Transverse colon (tissue), 4 donors: ENCODE measurements at regions not wholly inside any gene's neighbourhood (a gene's known extent, or its start where the extent isn't known, plus 50 kb on each side); places are given as distances from the start of the nearest gene placed in this dataset.

Source experiments
- EP300 ChIP-seq: sonication (generic); formaldehyde crosslinking; IDR thresholded peaks from one replicate; pipeline ENCODE4 v1.6.1; 2017; ENCODE audit warnings: antibody characterized with exemption, low read depth
- POLR2A ChIP-seq: fragments of 450-650 bp; IDR thresholded peaks from one replicate; pipeline ENCODE4 v1.6.1; 2016; ENCODE audit warnings: antibody characterized with exemption, mild to moderate bottlenecking, moderate library complexity
- POLR2AphosphoS5 ChIP-seq, 3 donors: sonication (generic); formaldehyde crosslinking; IDR thresholded peaks; one replicate each; pipeline ENCODE4 v1.6.1; 2016; ENCODE audit warnings: antibody characterized with exemption in 3 of 3
- TF ChIP-seq, protein P1 (sequence below), 5 experiments: fragments of 200-600 bp in 3 of 5; fragments of 450-650 bp in 2 of 5; sonication (generic) in 3 of 5; IDR thresholded peaks; 1 replicate in 2 of 5; 2 replicates in 3 of 5; pipeline ENCODE4 v1.5.1; 2016 to 2017; ENCODE audit warnings: antibody characterized with exemption in 5 of 5, inconsistent platforms in 3 of 5, mild to moderate bottlenecking in 2 of 5, moderate library complexity in 1 of 5

DNA sequence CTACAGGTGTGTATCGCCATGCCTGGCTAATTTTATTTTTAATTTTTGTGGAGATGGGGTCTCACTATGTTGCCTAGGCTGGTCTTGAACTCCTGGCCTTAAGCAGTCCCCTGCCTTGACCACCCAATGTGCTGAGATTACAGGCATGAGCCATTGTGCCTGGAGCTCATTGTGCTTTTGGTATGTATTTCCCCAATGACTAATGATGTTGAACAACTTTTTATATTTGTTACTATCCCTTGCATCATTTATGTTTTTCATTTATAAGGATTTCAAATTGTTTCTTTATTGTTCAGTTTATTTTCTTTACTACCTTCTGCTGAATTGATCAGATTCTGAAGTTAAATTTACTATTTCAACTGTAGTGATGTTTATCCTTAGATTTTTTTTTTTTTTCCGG lies 199.7 kb downstream of the CEP135 start:
- no peak for TF ChIP-seq POLR2A
- no peak for TF ChIP-seq POLR2AphosphoS5 (IDR thresholded peaks at IDR 0.05)
- TF ChIP-seq, protein P1, sequence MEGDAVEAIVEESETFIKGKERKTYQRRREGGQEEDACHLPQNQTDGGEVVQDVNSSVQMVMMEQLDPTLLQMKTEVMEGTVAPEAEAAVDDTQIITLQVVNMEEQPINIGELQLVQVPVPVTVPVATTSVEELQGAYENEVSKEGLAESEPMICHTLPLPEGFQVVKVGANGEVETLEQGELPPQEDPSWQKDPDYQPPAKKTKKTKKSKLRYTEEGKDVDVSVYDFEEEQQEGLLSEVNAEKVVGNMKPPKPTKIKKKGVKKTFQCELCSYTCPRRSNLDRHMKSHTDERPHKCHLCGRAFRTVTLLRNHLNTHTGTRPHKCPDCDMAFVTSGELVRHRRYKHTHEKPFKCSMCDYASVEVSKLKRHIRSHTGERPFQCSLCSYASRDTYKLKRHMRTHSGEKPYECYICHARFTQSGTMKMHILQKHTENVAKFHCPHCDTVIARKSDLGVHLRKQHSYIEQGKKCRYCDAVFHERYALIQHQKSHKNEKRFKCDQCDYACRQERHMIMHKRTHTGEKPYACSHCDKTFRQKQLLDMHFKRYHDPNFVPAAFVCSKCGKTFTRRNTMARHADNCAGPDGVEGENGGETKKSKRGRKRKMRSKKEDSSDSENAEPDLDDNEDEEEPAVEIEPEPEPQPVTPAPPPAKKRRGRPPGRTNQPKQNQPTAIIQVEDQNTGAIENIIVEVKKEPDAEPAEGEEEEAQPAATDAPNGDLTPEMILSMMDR (IDR thresholded peaks at IDR 0.05) = no peak
- no peak for TF ChIP-seq EP300
